ENCODE measurements at regions not wholly inside any gene's neighbourhood (a gene's known extent, or its start where the extent isn't known, plus 50 kb on each side); places are given as distances from the start of the nearest gene placed in this dataset.

- DNase-seq (ENCODE audit: extremely low read depth in 1 of 2, low read depth in 1 of 2), result no peak
These were observed 266.3 kb downstream of the MTX2 start for GRCh38 chr2:176535467-176536113.

- no peak for DNase-seq (ENCODE audit: extremely low read depth in 1 of 2, low read depth in 1 of 2)
These were observed 267.3 kb downstream of the MTX2 start for GRCh38 chr2:176536439-176537133.

GRCh38 chr2:176537932-176538331 is 268.7 kb downstream of the MTX2 start:
- no peak for DNase-seq (ENCODE audit: extremely low read depth in 1 of 2, low read depth in 1 of 2)

- no peak for DNase-seq (ENCODE audit: extremely low read depth in 1 of 2, low read depth in 1 of 2)
These were observed 271.8 kb downstream of the MTX2 start for GRCh38 chr2:176540995-176541394.

- no peak for DNase-seq (ENCODE audit: extremely low read depth in 1 of 2, low read depth in 1 of 2)
These were observed 273.2 kb downstream of the MTX2 start for GRCh38 chr2:176542476-176542875.

- DNase-seq (ENCODE audit: extremely low read depth in 1 of 2, low read depth in 1 of 2), result no peak
These were observed 275.3 kb downstream of the MTX2 start for GRCh38 chr2:176544557-176544956.

- no peak for DNase-seq (ENCODE audit: extremely low read depth in 1 of 2, low read depth in 1 of 2)
These were observed 276.0 kb downstream of the MTX2 start for GRCh38 chr2:176544991-176545956.

GRCh38 chr2:176546550-176546949 is 277.3 kb downstream of the MTX2 start:
- no peak for DNase-seq (ENCODE audit: extremely low read depth in 1 of 2, low read depth in 1 of 2)

- no peak for DNase-seq (ENCODE audit: extremely low read depth in 1 of 2, low read depth in 1 of 2)
These were observed 283.4 kb downstream of the MTX2 start for GRCh38 chr2:176552501-176553135.

GRCh38 chr2:176553685-176554100 is 284.5 kb downstream of the MTX2 start:
- peak in 1 of 2 donors; percentile 8 for DNase-seq (ENCODE audit: extremely low read depth in 1 of 2, low read depth in 1 of 2)

GRCh38 chr2:176554101-176555048 is 285.1 kb downstream of the MTX2 start:
- no peak for DNase-seq (ENCODE audit: extremely low read depth in 1 of 2, low read depth in 1 of 2)

GRCh38 chr2:176555112-176555511 is 285.9 kb downstream of the MTX2 start:
- no peak for DNase-seq (ENCODE audit: extremely low read depth in 1 of 2, low read depth in 1 of 2)

GRCh38 chr2:176555781-176556180 is 286.5 kb downstream of the MTX2 start:
- no peak for DNase-seq (ENCODE audit: extremely low read depth in 1 of 2, low read depth in 1 of 2)

- DNase-seq (ENCODE audit: extremely low read depth in 1 of 2, low read depth in 1 of 2), result no peak
These were observed 287.1 kb downstream of the MTX2 start for GRCh38 chr2:176556373-176556772.

GRCh38 chr2:176557821-176558220 is 288.6 kb downstream of the MTX2 start:
- no peak for DNase-seq (ENCODE audit: extremely low read depth in 1 of 2, low read depth in 1 of 2)

- no peak for DNase-seq (ENCODE audit: extremely low read depth in 1 of 2, low read depth in 1 of 2)
These were observed 289.4 kb downstream of the MTX2 start for GRCh38 chr2:176558574-176559140.

GRCh38 chr2:176560296-176560695 is 291.1 kb downstream of the MTX2 start:
- DNase-seq (ENCODE audit: extremely low read depth in 1 of 2, low read depth in 1 of 2), result no peak

GRCh38 chr2:176561706-176562105 is 292.5 kb downstream of the MTX2 start:
- DNase-seq (ENCODE audit: extremely low read depth in 1 of 2, low read depth in 1 of 2), result no peak

GRCh38 chr2:176562359-176563078 is 293.3 kb downstream of the MTX2 start:
- no peak for DNase-seq (ENCODE audit: extremely low read depth in 1 of 2, low read depth in 1 of 2)
